GM23338 (cell line): ENCODE measurements at regions not wholly inside any gene's neighbourhood (a gene's known extent, or its start where the extent isn't known, plus 50 kb on each side); places are given as distances from the start of the nearest gene placed in this dataset.

Experiments used
- ATAC-seq: fragments of 200-7000 bp; cut with Tn5 transposase; 3 replicates; pipeline ENCODE4 v1.9.1; 2020
- DNase-seq: peaks from one replicate; pipeline ENCODE4 v3.0.0-alpha.2; 2015; ENCODE audit warnings: low spot score
- H2AFZ ChIP-seq: fragments of 200-600 bp; sonication (generic); 2 replicates; pipeline ENCODE4 v1.8.0; 2016; ENCODE audit warnings: antibody characterized with exemption, mild to moderate bottlenecking, moderate library complexity
- H3F3A ChIP-seq: fragments of 200-600 bp; sonication (generic); replicated peaks from 2 replicates; pipeline ENCODE4 v1.8.0; 2017; ENCODE audit warnings: antibody characterized with exemption, mixed run types, low read depth
- H3K27ac ChIP-seq: fragments of 200-600 bp; sonication (generic); 2 replicates; pipeline ENCODE4 v1.6.1; 2016; ENCODE audit warnings: low read depth
- H3K27me3 ChIP-seq: fragments of 200-600 bp; sonication (generic); 2 replicates; pipeline ENCODE4 v1.8.0; 2016; ENCODE audit warnings: mild to moderate bottlenecking, mixed run types, moderate library complexity; ENCODE audit not compliant: insufficient read depth
- H3K36me3 ChIP-seq: fragments of 200-600 bp; sonication (generic); 2 replicates; pipeline ENCODE4 v1.8.0; 2016; ENCODE audit warnings: mild to moderate bottlenecking; ENCODE audit not compliant: insufficient read depth
- H3K4me1 ChIP-seq: fragments of 200-600 bp; sonication (generic); 2 replicates; pipeline ENCODE4 v1.8.0; 2016; ENCODE audit warnings: mild to moderate bottlenecking, moderate library complexity; ENCODE audit not compliant: insufficient read depth
- H3K4me2 ChIP-seq: fragments of 200-600 bp; sonication (generic); 2 replicates; pipeline ENCODE4 v1.7.1; 2017; ENCODE audit warnings: mixed run types
- H3K4me3 ChIP-seq: fragments of 200-600 bp; sonication (generic); 2 replicates; pipeline ENCODE4 v1.6.1; 2016; ENCODE audit warnings: mixed run types
- H3K79me2 ChIP-seq: fragments of 200-600 bp; sonication (generic); replicated peaks from 2 replicates; pipeline ENCODE4 v1.8.0; 2017; ENCODE audit warnings: mild to moderate bottlenecking; ENCODE audit not compliant: insufficient read depth
- H3K9me2 ChIP-seq: fragments of 200-600 bp; sonication (generic); 2 replicates; pipeline ENCODE4 v1.8.0; 2017; ENCODE audit not compliant: insufficient read depth
- H4K20me1 ChIP-seq: fragments of 200-600 bp; sonication (generic); replicated peaks from 2 replicates; pipeline ENCODE4 v1.8.0; 2017; ENCODE audit warnings: mild to moderate bottlenecking; ENCODE audit not compliant: insufficient read depth
- H3K27ac Mint-ChIP-seq: 2 replicates; pipeline ENCODE4 v1.8.0; 2020; ENCODE audit warnings: inconsistent platforms, mild to moderate bottlenecking, moderate library complexity, mixed read lengths
- H3K27me3 Mint-ChIP-seq: 3 replicates; pipeline ENCODE4 v1.8.0; 2022; ENCODE audit warnings: low read depth, mild to moderate bottlenecking, moderate library complexity, mixed read lengths, inconsistent platforms; ENCODE audit not compliant: insufficient read depth, poor library complexity
- H3K36me3 Mint-ChIP-seq: 3 replicates; pipeline ENCODE4 v1.8.0; 2021; ENCODE audit warnings: low read depth, mild to moderate bottlenecking, inconsistent platforms, moderate library complexity, mixed read lengths
- H3K4me1 Mint-ChIP-seq: 3 replicates; pipeline ENCODE4 v1.8.0; 2020; ENCODE audit warnings: mild to moderate bottlenecking, inconsistent platforms, mixed read lengths
- H3K4me3 Mint-ChIP-seq: 3 replicates; pipeline ENCODE4 v1.8.0; 2021; ENCODE audit warnings: moderate library complexity, mild to moderate bottlenecking, inconsistent platforms, mixed read lengths
- H3K9me3 Mint-ChIP-seq: 3 replicates; pipeline ENCODE4 v1.8.0; 2020; ENCODE audit warnings: moderate library complexity, mild to moderate bottlenecking, inconsistent platforms, mixed read lengths
- CTCF ChIP-seq, 2 experiments: fragments of 200-600 bp in 1 of 2; sonication (generic) in 1 of 2; conservative IDR thresholded peaks; 2 replicates each; pipeline versions ENCODE4 v1.5.1 to v1.6.1; 2016 to 2017; ENCODE audit warnings: antibody characterized with exemption in 2 of 2, low read depth in 2 of 2, mild to moderate bottlenecking in 2 of 2, moderate library complexity in 1 of 2
- ETS1 ChIP-seq: IDR thresholded peaks from 2 replicates; pipeline ENCODE4 v1.6.1; 2016; ENCODE audit warnings: antibody characterized with exemption
- JUNB ChIP-seq: IDR thresholded peaks from one replicate; pipeline ENCODE4 v1.6.1; 2016; ENCODE audit warnings: antibody characterized with exemption; ENCODE audit not compliant: unreplicated experiment
- NANOG ChIP-seq: IDR thresholded peaks from 2 replicates; pipeline ENCODE4 v1.6.1; 2016; ENCODE audit warnings: antibody characterized with exemption, borderline replicate concordance
- POLR2AphosphoS5 ChIP-seq: IDR thresholded peaks from 2 replicates; pipeline ENCODE4 v1.6.1; 2016; ENCODE audit warnings: antibody characterized with exemption, low read depth
- REST ChIP-seq: IDR thresholded peaks from one replicate; pipeline ENCODE4 v1.6.1; 2018; ENCODE audit warnings: antibody characterized with exemption; ENCODE audit not compliant: unreplicated experiment
- STAT1 ChIP-seq: IDR thresholded peaks from one replicate; pipeline ENCODE4 v1.6.1; 2016; ENCODE audit warnings: antibody characterized with exemption; ENCODE audit not compliant: unreplicated experiment
- ZNF114 ChIP-seq: fragments of 250-450 bp; sonication (Bioruptor Pico); IDR thresholded peaks from 2 replicates; pipeline ENCODE4 v1.5.0; 2020; ENCODE audit warnings: mild to moderate bottlenecking, moderate library complexity
- ZNF462 ChIP-seq: fragments of 250-450 bp; sonication (Bioruptor Pico); IDR thresholded peaks from 2 replicates; pipeline ENCODE4 v1.5.0; 2020; ENCODE audit warnings: mild to moderate bottlenecking, moderate library complexity

GRCh38 chr10:28120795-28121194 lies 121.9 kb upstream of the ODAD2 start:
- no peak overlapping the region for H3K4me3 Mint-ChIP-seq
- peaks cover 2% of the 10 kb centered on the region for H3K27me3 Mint-ChIP-seq
- H3K27ac Mint-ChIP-seq = peak overlapping the region; percentile 92
- Histone ChIP-seq H3K27me3 (no peaks in the 10 kb centered on the region), H3F3A (no peaks in the 10 kb centered on the region), H3K9me2 (no peaks in the 10 kb centered on the region), H2AFZ (no peak overlapping the region), H4K20me1 (no peaks in the 10 kb centered on the region), H3K4me1 (peaks cover 9% of the 10 kb centered on the region), H3K4me2 (no peak overlapping the region), H3K27ac (no peak overlapping the region), H3K36me3 (no peaks in the 10 kb centered on the region), H3K4me3 (no peak overlapping the region), H3K79me2 (no peaks in the 10 kb centered on the region)
- ATAC-seq = no peak
- H3K36me3 Mint-ChIP-seq = no peaks in the 10 kb centered on the region
- peaks cover 34% of the 10 kb centered on the region for H3K4me1 Mint-ChIP-seq
- no peak for TF ChIP-seq POLR2AphosphoS5
- no peak for TF ChIP-seq ZNF114 (CRISPR knock-in tag)
- no peak for TF ChIP-seq REST
- no peak for DNase-seq
- H3K9me3 Mint-ChIP-seq = no peaks in the 10 kb centered on the region

- no peaks in the 10 kb centered on the region for H3K9me3 Mint-ChIP-seq
- peak overlapping the region; percentile 92 for H3K27ac Mint-ChIP-seq
- Histone ChIP-seq H3K27me3 (no peaks in the 10 kb centered on the region), H3K4me1 (peaks cover 10% of the 10 kb centered on the region), H2AFZ (no peak overlapping the region), H3K79me2 (no peaks in the 10 kb centered on the region), H3K4me2 (no peak overlapping the region), H3F3A (no peaks in the 10 kb centered on the region), H3K9me2 (no peaks in the 10 kb centered on the region), H4K20me1 (no peaks in the 10 kb centered on the region), H3K36me3 (no peaks in the 10 kb centered on the region), H3K27ac (no peak overlapping the region), H3K4me3 (no peak overlapping the region)
- H3K36me3 Mint-ChIP-seq = no peaks in the 10 kb centered on the region
- no peak overlapping the region for H3K4me3 Mint-ChIP-seq
- DNase-seq (peak; percentile 10), ATAC-seq (no peak)
- H3K27me3 Mint-ChIP-seq = peaks cover 2% of the 10 kb centered on the region
- H3K4me1 Mint-ChIP-seq = peaks cover 34% of the 10 kb centered on the region
- no peak for TF ChIP-seq NANOG
- no peak for TF ChIP-seq CTCF (conservative IDR thresholded peaks at IDR 0.05; ENCODE audit: low read depth in 2 of 2)
- no peak for TF ChIP-seq JUNB
- no peak for TF ChIP-seq STAT1
- no peak for TF ChIP-seq POLR2AphosphoS5
- no peak for TF ChIP-seq ETS1
- no peak for TF ChIP-seq ZNF462 (CRISPR knock-in tag)
Measured at GRCh38 chr10:28120043-28120749, 121.3 kb upstream of the ODAD2 start.
